H1 (cell line): ENCODE measurements at regions not wholly inside any gene's neighbourhood (a gene's known extent, or its start where the extent isn't known, plus 50 kb on each side); places are given as distances from the start of the nearest gene placed in this dataset.

Experiments
- CBX8 ChIP-seq: fragments of 300-800, 300-1000 bp; sonication (generic); IDR thresholded peaks from 2 replicates; pipeline ENCODE4 v1.7.1; 2016; ENCODE audit warnings: low read depth, low read length, borderline replicate concordance
- FOSL1 ChIP-seq: IDR thresholded peaks from 2 replicates; pipeline ENCODE4 v1.6.1; 2011; ENCODE audit warnings: mild to moderate bottlenecking, low read depth, low read length, moderate library complexity; ENCODE audit not compliant: insufficient read depth
- HDAC2 ChIP-seq, 2 experiments: fragments of 300-600 bp in 1 of 2; sonication (generic) in 1 of 2; IDR thresholded peaks; 2 replicates each; pipeline ENCODE4 v1.6.1; 2011 to 2012; ENCODE audit warnings: low read depth in 2 of 2, low read length in 2 of 2, mild to moderate bottlenecking in 2 of 2, moderate library complexity in 2 of 2, borderline replicate concordance in 1 of 2, inconsistent platforms in 1 of 2
- MAFK ChIP-seq: IDR thresholded peaks from 2 replicates; pipeline ENCODE4 v1.6.1; 2012; ENCODE audit warnings: low read depth, mild to moderate bottlenecking, improper control_type of control experiment, low read length
- POLR2A ChIP-seq, 2 experiments: IDR thresholded peaks; 1 replicate in 1 of 2; 2 replicates in 1 of 2; pipeline ENCODE4 v1.6.1; 2011; ENCODE audit warnings: low read depth in 2 of 2, low read length in 2 of 2, mild to moderate bottlenecking in 2 of 2; ENCODE audit errors: control extremely low read depth in 1 of 2
- POLR2AphosphoS5 ChIP-seq: IDR thresholded peaks from 2 replicates; pipeline ENCODE4 v1.6.1; 2011; ENCODE audit warnings: low read depth, low read length
- SP4 ChIP-seq: IDR thresholded peaks from 2 replicates; pipeline ENCODE4 v1.6.1; 2012; ENCODE audit warnings: low read length, inconsistent platforms
- TAF1 ChIP-seq: IDR thresholded peaks from 2 replicates; pipeline ENCODE4 v1.6.1; 2011; ENCODE audit warnings: mild to moderate bottlenecking, low read depth, low read length
- YY1 ChIP-seq: IDR thresholded peaks from 2 replicates; pipeline ENCODE4 v1.6.1; 2011; ENCODE audit warnings: low read depth, mild to moderate bottlenecking, low read length

DNA sequence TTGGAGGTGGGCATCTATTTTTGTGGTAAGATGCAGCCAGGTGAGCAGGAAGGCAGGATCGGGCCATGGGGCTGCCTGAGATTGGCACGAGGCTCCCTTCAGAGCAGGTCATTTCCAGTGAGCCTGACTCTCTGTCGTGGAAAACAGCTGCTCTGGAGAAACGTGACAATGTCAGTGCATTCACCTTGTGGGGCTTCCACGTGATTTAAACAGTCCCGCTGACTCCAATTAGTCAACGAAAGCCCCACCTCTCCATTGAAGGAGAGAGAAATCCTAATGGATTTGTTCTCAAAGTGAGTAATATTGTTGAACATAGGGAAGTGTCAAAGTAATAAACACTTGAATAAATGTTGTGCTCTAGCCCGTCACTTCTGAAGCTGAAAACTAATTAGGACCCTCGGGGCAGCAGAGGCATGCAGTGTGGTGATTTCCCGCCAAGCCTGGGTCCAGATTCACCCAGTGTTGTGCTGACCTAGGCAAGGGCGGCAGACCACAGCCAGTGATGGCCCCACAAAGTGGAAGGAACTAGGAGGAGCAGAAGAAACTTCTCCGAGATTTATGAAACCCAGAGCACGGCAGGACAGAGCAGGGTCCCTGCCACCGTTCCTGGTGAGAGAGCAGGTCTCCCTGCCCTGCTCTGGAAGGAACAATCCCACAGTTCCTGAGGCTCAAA lies 172.5 kb upstream of the C1orf174 start:
- TF ChIP-seq TAF1, result no peak
- TF ChIP-seq POLR2A (IDR thresholded peaks at IDR 0.05; ENCODE audit: control extremely low read depth in 1 of 2, low read depth in 2 of 2, low read length in 2 of 2), result no peak
- TF ChIP-seq FOSL1, result no peak
- no peak for TF ChIP-seq POLR2AphosphoS5
- TF ChIP-seq MAFK, result no peak
- no peak for TF ChIP-seq CBX8
- TF ChIP-seq HDAC2 (IDR thresholded peaks at IDR 0.05; ENCODE audit: borderline replicate concordance in 1 of 2, low read depth in 2 of 2, low read length in 2 of 2), result no peak
- TF ChIP-seq SP4, result no peak
- no peak for TF ChIP-seq YY1
